PC-3 (cell line): ENCODE measurements at regions not wholly inside any gene's neighbourhood (a gene's known extent, or its start where the extent isn't known, plus 50 kb on each side); places are given as distances from the start of the nearest gene placed in this dataset.

Experiments
- ATAC-seq: fragments of 200-7000 bp; cut with Tn5 transposase; 2 replicates; pipeline ENCODE4 v1.9.1; 2020; ENCODE audit warnings: mild to moderate bottlenecking, moderate library complexity
- BruUV-seq: library from RNA; stranded (reverse); fragments of 400-500 nt; replicated peaks from 2 replicates; lab custom pipeline; 2021; lab: Mats Ljungman, UMichigan
- CTCF ChIA-PET: fragments of 300-600 bp; sonication (Branson Sonifier 250); formaldehyde crosslinking; loops from one replicate; lab custom pipeline; 2022; ENCODE audit warnings: antibody characterized with exemption; lab: Charles Lee
- POLR2A ChIA-PET: fragments of 300-600 bp; sonication (Branson Sonifier 250); formaldehyde crosslinking; loops from one replicate; lab custom pipeline; 2022; ENCODE audit warnings: antibody characterized with exemption; ENCODE audit not compliant: unreplicated experiment; lab: Charles Lee
- DNase-seq: peaks from one replicate; pipeline ENCODE4 v3.0.0-alpha.2; 2015
- H2AFZ ChIP-seq: fragments of 300-600 bp; sonication (generic); 2 replicates; pipeline ENCODE4 v1.6.0; 2016; ENCODE audit warnings: antibody characterized with exemption, low read length
- H3F3A ChIP-seq: fragments of 300-600 bp; sonication (generic); one replicate; pipeline ENCODE4 v1.6.0; 2017; ENCODE audit warnings: antibody characterized with exemption, low read length, control low read depth, mild to moderate bottlenecking; ENCODE audit not compliant: unreplicated experiment
- H3K27ac ChIP-seq: fragments of 300-600 bp; sonication (generic); 2 replicates; pipeline ENCODE4 v1.5.1; 2016; ENCODE audit warnings: mild to moderate bottlenecking, low read length
- H3K27me3 ChIP-seq: fragments of 300-600 bp; sonication (generic); 2 replicates; pipeline ENCODE4 v1.6.1; 2016; ENCODE audit warnings: low read length, mixed read lengths
- H3K36me3 ChIP-seq: fragments of 300-600 bp; sonication (generic); 2 replicates; pipeline ENCODE4 v1.6.1; 2016; ENCODE audit warnings: low read depth, mixed run types, low read length, mixed read lengths
- H3K4me1 ChIP-seq: fragments of 300-600 bp; sonication (generic); 2 replicates; pipeline ENCODE4 v1.5.1; 2016; ENCODE audit warnings: low read length; ENCODE audit not compliant: insufficient read depth
- H3K4me2 ChIP-seq: fragments of 300-600 bp; sonication (generic); 2 replicates; pipeline ENCODE4 v1.6.0; 2016; ENCODE audit warnings: low read length
- H3K4me3 ChIP-seq: fragments of 300-600 bp; sonication (generic); 2 replicates; pipeline ENCODE4 v1.5.1; 2016; ENCODE audit warnings: mild to moderate bottlenecking, low read length, mixed read lengths
- H3K79me2 ChIP-seq: fragments of 300-600 bp; sonication (generic); 2 replicates; pipeline ENCODE4 v1.6.1; 2017; ENCODE audit warnings: low read length, mixed read lengths
- H3K9ac ChIP-seq: fragments of 300-600 bp; sonication (generic); 2 replicates; pipeline ENCODE4 v1.6.0; 2016; ENCODE audit warnings: mild to moderate bottlenecking, low read length
- H3K9me2 ChIP-seq: fragments of 300-600 bp; sonication (generic); replicated peaks from 2 replicates; pipeline ENCODE4 v1.6.1; 2016; ENCODE audit warnings: mixed run types, low read length, mixed read lengths
- H3K9me3 ChIP-seq: fragments of 300-600 bp; sonication (generic); 2 replicates; pipeline ENCODE4 v1.6.1; 2016; ENCODE audit warnings: low read length, mixed read lengths
- H4K20me1 ChIP-seq: fragments of 300-600 bp; sonication (generic); 2 replicates; pipeline ENCODE4 v1.6.1; 2016; ENCODE audit warnings: low read length, mixed read lengths
- CTCF ChIP-seq: fragments of 300-600 bp; sonication (generic); conservative IDR thresholded peaks from 2 replicates; pipeline ENCODE4 v1.5.1; 2017; ENCODE audit warnings: antibody characterized with exemption, low read depth, mild to moderate bottlenecking, low read length
- EZH2 ChIP-seq: fragments of 300-600 bp; sonication (generic); IDR thresholded peaks from one replicate; pipeline ENCODE4 v1.6.1; 2017; ENCODE audit warnings: antibody characterized with exemption, mild to moderate bottlenecking, low read length; ENCODE audit not compliant: unreplicated experiment
- EZH2phosphoT487 ChIP-seq: fragments of 300-600 bp; sonication (generic); IDR thresholded peaks from 2 replicates; pipeline ENCODE4 v1.6.1; 2018; ENCODE audit warnings: mild to moderate bottlenecking, antibody characterized with exemption, low read length, borderline replicate concordance
- intact Hi-C: fragments of 100-400 bp; cut with micrococcal nuclease; formaldehyde crosslinking; loops from 2 replicates; pipeline ENCODE4 v1.9.0; 2023

- BruUV-seq = no TSS peak
- Histone ChIP-seq H3F3A (no peaks in the 10 kb centered on the region), H3K27me3 (no peaks in the 10 kb centered on the region), H3K9me2 (no peaks in the 10 kb centered on the region), H3K4me1 (no peaks in the 10 kb centered on the region), H4K20me1 (no peaks in the 10 kb centered on the region), H3K79me2 (no peaks in the 10 kb centered on the region), H3K9me3 (no peaks in the 10 kb centered on the region), H3K4me2 (no peak overlapping the region), H3K27ac (no peak overlapping the region), H3K36me3 (no peaks in the 10 kb centered on the region), H2AFZ (no peak overlapping the region), H3K4me3 (no peak overlapping the region), H3K9ac (no peak overlapping the region)
- intact Hi-C loops = no loop called here
- CTCF ChIA-PET = no interaction called here
- POLR2A ChIA-PET = no interaction called here
- no peak for TF ChIP-seq EZH2
- no peak for TF ChIP-seq EZH2phosphoT487
- TF ChIP-seq CTCF = no peak
- DNase-seq = no peak
- no peak for ATAC-seq
Measured at GRCh38 chr1:99193431-99193830, 70.9 kb upstream of the PLPPR4 start.

- no peaks in the 10 kb centered on the region for H4K20me1 ChIP-seq
- H3K27ac ChIP-seq = no peak overlapping the region
- H3F3A ChIP-seq = no peaks in the 10 kb centered on the region
- no peak for TF ChIP-seq EZH2
- no peak for TF ChIP-seq CTCF
- TF ChIP-seq EZH2phosphoT487 = no peak
- DNase-seq = no peak
- H3K4me3 ChIP-seq = no peak overlapping the region
- H2AFZ ChIP-seq = no peak overlapping the region
- ChIA-PET POLR2A (no interaction called here), CTCF (no interaction called here)
- H3K79me2 ChIP-seq = no peaks in the 10 kb centered on the region
- BruUV-seq = no TSS peak
- H3K4me2 ChIP-seq = no peak overlapping the region
- H3K9me3 ChIP-seq = no peaks in the 10 kb centered on the region
- H3K36me3 ChIP-seq = no peaks in the 10 kb centered on the region
- H3K4me1 ChIP-seq = no peaks in the 10 kb centered on the region
- intact Hi-C loops = no loop called here
- H3K27me3 ChIP-seq = no peaks in the 10 kb centered on the region
- no peak overlapping the region for H3K9ac ChIP-seq
- H3K9me2 ChIP-seq = no peaks in the 10 kb centered on the region
- ATAC-seq = no peak
Measured at GRCh38 chr1:99198393-99198792, 65.9 kb upstream of the PLPPR4 start.

- POLR2A ChIA-PET = no interaction called here
Measured at GRCh38 chr1:99207216-99207615, 57.1 kb upstream of the PLPPR4 start.

More at GRCh38 chr1:99207216-99207615, 57.1 kb upstream of the PLPPR4 start:
- no peaks in the 10 kb centered on the region for H3K4me1 ChIP-seq
- DNase-seq (peak; percentile 23), ATAC-seq (peak; percentile 38)
- no peaks in the 10 kb centered on the region for H4K20me1 ChIP-seq
- H3F3A ChIP-seq = no peaks in the 10 kb centered on the region
- intact Hi-C loops = no loop called here
- no peak overlapping the region for H3K9ac ChIP-seq
- no peak overlapping the region for H2AFZ ChIP-seq
- TF ChIP-seq EZH2phosphoT487 (no peak), CTCF (no peak), EZH2 (no peak)
- no TSS peak for BruUV-seq
- no peak overlapping the region for H3K4me3 ChIP-seq
- H3K27ac ChIP-seq = no peak overlapping the region
- no peak overlapping the region for H3K4me2 ChIP-seq
- H3K9me3 ChIP-seq = no peaks in the 10 kb centered on the region
- no peaks in the 10 kb centered on the region for H3K79me2 ChIP-seq
- CTCF ChIA-PET = no interaction called here
- no peaks in the 10 kb centered on the region for H3K9me2 ChIP-seq
- H3K27me3 ChIP-seq = no peaks in the 10 kb centered on the region
- no peaks in the 10 kb centered on the region for H3K36me3 ChIP-seq
